ENCODE measurements at regions not wholly inside any gene's neighbourhood (a gene's known extent, or its start where the extent isn't known, plus 50 kb on each side); places are given as distances from the start of the nearest gene placed in this dataset.

GRCh38 chr3:1561427-1561826 lies 468.6 kb downstream of the CNTN6 start (continued):
- no peak for TF ChIP-seq EP300 (IDR thresholded peaks at IDR 0.05; ENCODE audit: borderline replicate concordance in 1 of 2, low read depth in 1 of 2, low read length in 1 of 2)

- ChIA-PET POLR2A (no interaction called here), CTCF (no interaction called here)
- H3K36me3 ChIP-seq (replicated peaks in 1 of 2; ENCODE audit: control insufficient read depth in 1 of 2, insufficient read depth in 2 of 2, low read length in 1 of 2) = no peaks in the 10 kb centered on the region
These were observed 478.9 kb downstream of the CNTN6 start for GRCh38 chr3:1571736-1572135.

GRCh38 chr3:1576047-1576446 lies 483.2 kb downstream of the CNTN6 start:
- 28% methylated on average over 3 of the region's 3 CpGs for WGBS (ENCODE audit: low lambda C conversion rate)
- H3K27ac ChIP-seq (ENCODE audit: low read depth in 2 of 2, low read length in 1 of 2) = no peak overlapping the region
- ChIA-PET CTCF (no interaction called here), POLR2A (no interaction called here)
- no peaks in the 10 kb centered on the region for H3K36me3 ChIP-seq (replicated peaks in 1 of 2; ENCODE audit: control insufficient read depth in 1 of 2, insufficient read depth in 2 of 2, low read length in 1 of 2)
- H3K9me3 ChIP-seq = peaks cover 5% of the 10 kb centered on the region; the same call in 1 of the 2 replicates
- H3K27me3 ChIP-seq (ENCODE audit: insufficient read depth) = no peaks in the 10 kb centered on the region
- H2AFZ ChIP-seq (ENCODE audit: low read depth) = no peak overlapping the region
- no peak overlapping the region for H3K9ac ChIP-seq
- no peak for DNase-seq
- H3K4me2 ChIP-seq = no peak overlapping the region
- no peaks in the 10 kb centered on the region for H3K4me1 ChIP-seq (ENCODE audit: control insufficient read depth in 1 of 2, insufficient read depth in 2 of 2, low read depth in 1 of 2, low read length in 1 of 2)
- no peaks in the 10 kb centered on the region for H3K79me2 ChIP-seq (ENCODE audit: insufficient read depth)
- H3F3A ChIP-seq (replicated peaks; ENCODE audit: insufficient read depth) = no peaks in the 10 kb centered on the region
- TF ChIP-seq IRF3 (IDR thresholded peaks at IDR 0.05; ENCODE audit: low read depth, low read length) (no peak), CTCF (IDR thresholded peaks at IDR 0.05) (no peak), NFIC (IDR thresholded peaks at IDR 0.05; ENCODE audit: borderline replicate concordance) (no peak), POLR2AphosphoS5 (IDR thresholded peaks at IDR 0.05; ENCODE audit: low read depth, low read length) (no peak), RFX5 (IDR thresholded peaks at IDR 0.05; ENCODE audit: low read length) (no peak), GABPA (IDR thresholded peaks at IDR 0.05; ENCODE audit: low read depth) (no peak), SMC3 (IDR thresholded peaks at IDR 0.05; ENCODE audit: low read depth, low read length) (no peak), TEAD4 (IDR thresholded peaks at IDR 0.05; ENCODE audit: borderline replicate concordance, insufficient read depth) (no peak), JUND (IDR thresholded peaks at IDR 0.05) (no peak), ZBTB33 (IDR thresholded peaks at IDR 0.05; ENCODE audit: borderline replicate concordance, low read depth) (no peak), CHD2 (IDR thresholded peaks at IDR 0.05; ENCODE audit: low read length, partially characterized antibody) (no peak), MEF2A (IDR thresholded peaks at IDR 0.05; ENCODE audit: borderline replicate concordance, low read depth) (no peak), MAX (IDR thresholded peaks at IDR 0.05; ENCODE audit: low read depth) (no peak), FOXJ3 (CRISPR knock-in tag; IDR thresholded peaks at IDR 0.05) (no peak), RXRA (IDR thresholded peaks at IDR 0.05; ENCODE audit: borderline replicate concordance, low read depth) (no peak), MXI1 (IDR thresholded peaks at IDR 0.05; ENCODE audit: low read depth, low read length) (no peak), ELF1 (IDR thresholded peaks at IDR 0.05) (no peak)
- H3K9me2 ChIP-seq = no peaks in the 10 kb centered on the region
- no peak overlapping the region for H3K4me3 ChIP-seq (ENCODE audit: low read depth in 2 of 2, low read length in 1 of 2)
- no peaks in the 10 kb centered on the region for H4K20me1 ChIP-seq (ENCODE audit: insufficient read depth)

More at GRCh38 chr3:1571736-1572135, 478.9 kb downstream of the CNTN6 start:
- H3K27me3 ChIP-seq (ENCODE audit: insufficient read depth) = no peaks in the 10 kb centered on the region
- no peak overlapping the region for H3K4me2 ChIP-seq
- no peak for DNase-seq
- H3K4me1 ChIP-seq (ENCODE audit: control insufficient read depth in 1 of 2, insufficient read depth in 2 of 2, low read depth in 1 of 2, low read length in 1 of 2) = no peaks in the 10 kb centered on the region
- no peak overlapping the region for H3K27ac ChIP-seq (ENCODE audit: low read depth in 2 of 2, low read length in 1 of 2)
- H2AFZ ChIP-seq (ENCODE audit: low read depth) = no peak overlapping the region
- H3K79me2 ChIP-seq (ENCODE audit: insufficient read depth) = no peaks in the 10 kb centered on the region
- H3K9ac ChIP-seq = no peak overlapping the region
- no peaks in the 10 kb centered on the region for H3K9me2 ChIP-seq
- H3K9me3 ChIP-seq = peaks cover 8% of the 10 kb centered on the region; the same call in 1 of the 2 replicates
- no peak overlapping the region for H3K4me3 ChIP-seq (ENCODE audit: low read depth in 2 of 2, low read length in 1 of 2)
- H3F3A ChIP-seq (replicated peaks; ENCODE audit: insufficient read depth) = no peaks in the 10 kb centered on the region
- TF ChIP-seq USF1 (IDR thresholded peaks at IDR 0.05; ENCODE audit: borderline replicate concordance, low read depth) (no peak), TAF1 (IDR thresholded peaks at IDR 0.05; ENCODE audit: borderline replicate concordance, low read depth, low read length) (no peak), GATA2 (CRISPR knock-in tag; IDR thresholded peaks at IDR 0.05) (no peak), FOXM1 (IDR thresholded peaks at IDR 0.05; ENCODE audit: low read depth) (no peak)
- H4K20me1 ChIP-seq (ENCODE audit: insufficient read depth) = no peaks in the 10 kb centered on the region
